ENCODE measurements at regions not wholly inside any gene's neighbourhood (a gene's known extent, or its start where the extent isn't known, plus 50 kb on each side); places are given as distances from the start of the nearest gene placed in this dataset.

- no peak for DNase-seq
Measured at GRCh38 chr9:126154869-126155268, 171.8 kb upstream of the MVB12B start.

DNA sequence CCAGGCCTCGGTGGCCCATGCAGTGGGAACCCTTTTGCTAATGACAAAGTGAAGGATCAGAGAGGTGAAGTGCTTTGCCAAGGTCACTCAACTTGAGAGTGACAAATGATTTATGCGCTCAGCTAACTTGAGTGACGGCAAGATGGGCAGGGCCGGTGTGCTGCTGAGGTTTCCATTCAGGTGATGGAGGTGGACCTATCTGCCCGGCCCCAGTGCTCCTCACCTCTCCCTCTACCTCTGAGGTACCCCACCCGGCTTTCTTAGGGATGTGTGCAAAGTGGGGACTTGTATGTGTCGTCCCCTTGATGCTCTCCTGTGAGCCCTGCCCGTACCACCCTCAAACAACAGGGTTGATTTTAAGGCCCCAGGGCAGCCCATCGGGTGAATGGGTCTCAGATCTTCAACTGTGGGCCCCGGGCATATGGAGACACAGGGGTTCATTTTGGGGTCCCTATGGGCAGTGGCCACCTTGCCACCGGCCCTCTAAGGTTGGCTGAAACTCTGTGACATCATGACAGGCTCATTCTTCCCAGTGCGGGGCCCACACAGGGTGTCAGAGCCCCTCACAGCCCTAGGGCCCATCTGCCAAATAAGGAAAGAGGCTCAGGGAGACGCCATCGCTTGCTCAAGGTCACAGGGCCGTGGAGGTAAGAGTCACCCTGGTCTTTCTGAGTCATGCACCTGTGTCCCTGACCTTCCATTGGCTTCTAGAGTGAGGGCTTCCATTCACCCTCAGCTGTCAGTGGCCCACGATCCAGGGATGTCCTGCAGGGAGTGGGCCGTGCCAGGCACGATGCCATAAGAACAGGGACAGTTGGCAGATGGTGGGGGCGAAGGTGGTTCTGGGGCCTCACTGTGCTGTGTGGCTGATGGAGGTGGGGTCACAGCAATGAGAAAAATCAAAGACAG is 170.6 kb upstream of the MVB12B start:
- DNase-seq: no peak

- DNase-seq: no peak
Measured at GRCh38 chr9:126156898-126157297, 169.7 kb upstream of the MVB12B start.

- DNase-seq: no peak
Measured at GRCh38 chr9:126157423-126157822, 169.2 kb upstream of the MVB12B start.

- DNase-seq: no peak
Measured at GRCh38 chr9:126157826-126158587, 168.6 kb upstream of the MVB12B start.

- DNase-seq: no peak
Measured at GRCh38 chr9:126158588-126159429, 167.8 kb upstream of the MVB12B start.

DNA sequence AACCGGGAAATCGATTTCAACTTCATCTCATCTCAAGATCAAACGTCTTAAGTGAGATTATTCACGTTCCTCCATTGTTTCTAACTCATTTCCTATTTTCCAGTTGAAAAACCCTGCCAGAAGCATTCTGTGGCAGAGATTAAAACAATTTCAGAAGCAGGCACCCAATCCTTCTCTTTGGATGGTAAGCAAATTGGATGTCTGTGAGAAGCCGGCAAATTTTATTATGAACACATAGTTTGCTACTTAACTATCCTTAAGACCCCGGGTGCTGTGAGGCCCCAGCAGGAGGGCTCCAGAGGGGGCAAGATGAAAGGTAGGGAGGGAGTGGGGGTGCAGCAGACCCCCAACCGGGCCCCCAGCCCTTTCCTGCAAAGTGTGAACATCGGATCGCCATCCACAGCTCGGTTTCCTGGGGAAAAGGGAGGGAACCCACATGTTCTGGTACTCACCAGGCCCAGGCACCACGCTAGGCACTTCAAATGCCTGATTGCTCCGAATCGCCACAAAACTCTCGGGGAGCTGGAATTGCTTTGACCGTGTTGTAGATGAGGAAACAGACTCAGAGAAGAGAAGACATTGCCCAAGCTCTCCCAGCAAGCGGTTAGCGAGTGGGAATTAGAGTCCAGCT is 167.1 kb upstream of the MVB12B start:
- DNase-seq: no peak

GRCh38 chr9:126160067-126160853 is 166.4 kb upstream of the MVB12B start:
- no peak for DNase-seq

DNA sequence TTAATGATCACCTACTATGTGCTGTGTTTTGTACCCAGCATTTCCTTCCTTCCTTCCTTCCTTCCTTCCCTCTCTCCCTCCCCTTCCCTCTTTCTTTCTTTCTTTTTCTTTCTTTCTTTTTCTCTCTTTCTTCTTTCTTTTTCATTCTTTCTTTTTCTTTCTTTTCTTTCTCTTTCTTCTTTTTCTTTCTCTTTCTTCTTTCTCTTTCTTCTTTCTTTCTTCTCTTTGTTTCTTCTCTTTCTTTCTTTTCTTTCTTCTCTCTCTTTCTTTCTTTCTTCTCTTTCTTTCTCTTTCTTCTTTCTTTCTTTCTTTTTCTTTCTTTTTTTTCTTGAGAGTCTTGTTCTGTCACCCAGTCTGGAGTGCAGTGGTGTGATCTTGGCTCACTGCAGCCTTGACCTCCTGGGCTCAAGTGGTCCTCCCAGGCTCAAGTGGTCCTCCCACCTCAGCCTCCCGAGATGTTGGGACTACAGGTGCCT is 165.7 kb upstream of the MVB12B start:
- no peak for DNase-seq

- DNase-seq: no peak
Measured at GRCh38 chr9:126162611-126163381, 163.8 kb upstream of the MVB12B start.

- DNase-seq: no peak
Measured at GRCh38 chr9:126164796-126165525, 161.7 kb upstream of the MVB12B start.

GRCh38 chr9:126165755-126166154 is 160.9 kb upstream of the MVB12B start:
- DNase-seq: no peak

GRCh38 chr9:126166291-126166690 is 160.3 kb upstream of the MVB12B start:
- DNase-seq: no peak

GRCh38 chr9:126166866-126167265 is 159.8 kb upstream of the MVB12B start:
- no peak for DNase-seq

- no peak for DNase-seq
Measured at GRCh38 chr9:126169736-126170135, 156.9 kb upstream of the MVB12B start.

DNA sequence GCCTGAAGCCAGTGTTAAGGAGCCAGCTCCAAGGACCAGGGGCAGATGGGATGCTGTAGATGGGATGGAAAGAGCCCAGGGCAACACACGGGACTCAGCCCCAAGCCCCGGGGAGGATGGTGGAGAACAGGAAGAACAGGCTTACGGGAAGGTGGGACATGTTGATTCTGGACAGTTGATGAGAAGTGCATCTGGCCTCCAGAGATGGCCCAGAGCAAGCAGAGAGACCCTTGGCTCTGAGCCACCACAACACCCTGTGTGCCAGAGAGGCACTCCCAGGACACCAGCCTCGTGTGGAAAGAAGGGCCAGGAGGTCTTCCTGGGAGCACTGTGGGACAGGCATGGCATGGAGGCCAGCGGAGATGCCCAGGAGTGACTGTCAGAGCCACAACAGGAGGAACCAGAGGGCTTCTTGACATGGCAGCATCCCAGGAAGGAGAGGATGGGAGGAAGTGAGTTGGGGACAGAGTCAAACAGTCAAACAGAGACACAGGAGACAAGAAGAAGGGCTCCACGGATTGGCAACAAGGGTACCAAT is 156.3 kb upstream of the MVB12B start:
- no peak for DNase-seq

GRCh38 chr9:126171641-126172040 is 155.0 kb upstream of the MVB12B start:
- DNase-seq: no peak

DNA sequence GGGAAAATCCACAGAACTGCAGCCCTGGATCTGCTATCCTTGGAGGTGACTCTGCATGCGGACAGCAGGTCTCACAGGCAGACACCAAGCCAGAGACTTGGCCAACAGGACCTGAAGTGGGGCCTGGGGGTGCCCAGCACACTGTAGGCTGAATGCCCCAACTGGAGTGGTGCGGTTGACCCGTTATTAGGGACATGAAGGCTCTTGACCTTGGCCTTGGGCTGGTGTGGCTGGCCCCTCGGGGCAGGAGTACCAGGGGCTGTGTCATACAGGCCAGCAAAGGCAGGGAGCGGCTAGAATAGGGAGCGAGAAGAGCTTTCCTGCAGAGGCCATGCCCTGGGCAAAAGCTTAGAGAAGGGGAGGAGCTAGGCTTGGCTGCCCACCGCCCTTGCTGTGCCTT is 153.2 kb upstream of the MVB12B start:
- DNase-seq: no peak

DNA sequence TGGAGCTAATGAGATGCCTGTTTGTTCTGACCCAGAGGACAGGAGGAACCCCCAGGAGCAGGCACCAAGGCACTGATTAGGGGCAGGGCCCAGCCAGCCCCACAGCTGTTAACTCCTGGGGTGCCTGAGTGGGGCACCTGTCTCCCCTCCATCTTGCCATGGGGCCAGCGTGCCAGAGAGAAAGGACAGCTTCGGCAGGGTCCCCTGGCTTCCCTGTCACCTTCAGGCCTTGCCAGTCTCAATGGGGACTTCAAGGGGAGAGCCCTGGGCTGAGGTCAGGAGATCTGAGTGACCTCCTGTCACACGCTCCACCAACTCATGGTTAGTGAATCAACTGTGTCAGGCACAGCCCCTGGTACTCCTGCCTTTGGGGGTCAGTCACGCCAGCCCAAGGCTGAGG is 152.7 kb upstream of the MVB12B start:
- no peak for DNase-seq

DNA sequence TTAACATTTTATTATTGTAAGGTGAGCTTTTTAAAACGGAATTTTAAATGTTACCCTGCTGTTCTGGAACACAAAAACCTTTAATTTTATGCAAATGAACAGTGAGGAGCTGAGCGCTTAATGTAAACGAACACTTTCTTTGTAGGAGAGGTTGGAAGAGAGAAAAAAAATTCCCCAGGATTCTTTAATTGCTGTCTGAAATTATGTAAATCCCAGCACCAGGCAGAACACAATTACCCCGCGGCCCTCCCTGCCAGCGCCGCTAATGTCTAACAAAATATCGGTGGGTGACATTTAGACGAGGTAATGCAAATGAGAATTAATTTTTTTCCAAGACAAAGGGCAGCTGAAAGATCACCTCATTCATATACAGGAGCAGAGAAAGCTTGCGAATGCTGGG is 143.4 kb upstream of the MVB12B start:
- no peak for DNase-seq
